MM.1S (cell line): ENCODE measurements at regions not wholly inside any gene's neighbourhood (a gene's known extent, or its start where the extent isn't known, plus 50 kb on each side); places are given as distances from the start of the nearest gene placed in this dataset.
"Not testable (repeated sequence)": the region's sequence is repeated elsewhere in the genome, so short reads cannot be mapped to it uniquely, and the experiment has no call there.

Experiments
- DNase-seq: peaks from one replicate; pipeline ENCODE4 v3.0.0-alpha.2; 2015
- H2AFZ ChIP-seq: fragments of 300-600 bp; sonication (generic); 2 replicates; pipeline ENCODE4 v1.6.0; 2016; ENCODE audit warnings: antibody characterized with exemption, low read length
- H3F3A ChIP-seq: fragments of 300-600 bp; sonication (generic); 2 replicates; pipeline ENCODE4 v1.6.1; 2016; ENCODE audit warnings: mild to moderate bottlenecking, antibody characterized with exemption, low read length, moderate library complexity, mixed read lengths; ENCODE audit not compliant: insufficient read depth
- H3K27ac ChIP-seq: fragments of 300-600 bp; sonication (generic); 2 replicates; pipeline ENCODE4 v1.5.1; 2016; ENCODE audit warnings: mild to moderate bottlenecking, low read length
- H3K27me3 ChIP-seq: fragments of 300-600 bp; sonication (generic); replicated peaks from 2 replicates; pipeline ENCODE4 v1.6.0; 2016; ENCODE audit warnings: low read length; ENCODE audit not compliant: insufficient read depth
- H3K36me3 ChIP-seq: fragments of 300-600 bp; sonication (generic); replicated peaks from 2 replicates; pipeline ENCODE4 v1.6.1; 2016; ENCODE audit warnings: mild to moderate bottlenecking, low read length, mixed read lengths; ENCODE audit not compliant: insufficient read depth
- H3K4me1 ChIP-seq: fragments of 300-600 bp; sonication (generic); 2 replicates; pipeline ENCODE4 v1.6.1; 2016; ENCODE audit warnings: low read length, mixed read lengths
- H3K4me2 ChIP-seq: fragments of 300-600 bp; sonication (generic); 2 replicates; pipeline ENCODE4 v1.6.0; 2016; ENCODE audit warnings: low read depth, low read length
- H3K4me3 ChIP-seq: fragments of 300-600 bp; sonication (generic); 2 replicates; pipeline ENCODE4 v1.5.1; 2016; ENCODE audit warnings: low read length, mixed read lengths
- H3K79me2 ChIP-seq: fragments of 300-600 bp; sonication (generic); 2 replicates; pipeline ENCODE4 v1.6.1; 2016; ENCODE audit warnings: mixed run types, low read length, mixed read lengths
- H3K9ac ChIP-seq: fragments of 300-600 bp; sonication (generic); 2 replicates; pipeline ENCODE4 v1.6.1; 2016; ENCODE audit warnings: low read length, mixed read lengths
- H3K9me2 ChIP-seq: fragments of 300-600 bp; sonication (generic); replicated peaks from 2 replicates; pipeline ENCODE4 v1.6.1; 2016; ENCODE audit warnings: mild to moderate bottlenecking, low read length, mixed read lengths; ENCODE audit not compliant: insufficient read depth
- H3K9me3 ChIP-seq: fragments of 300-600 bp; sonication (generic); replicated peaks from 2 replicates; pipeline ENCODE4 v1.6.1; 2016; ENCODE audit warnings: mild to moderate bottlenecking, low read length, mixed read lengths; ENCODE audit not compliant: insufficient read depth
- H4K20me1 ChIP-seq: fragments of 300-600 bp; sonication (generic); 2 replicates; pipeline ENCODE4 v1.6.1; 2016; ENCODE audit warnings: mild to moderate bottlenecking, low read length, moderate library complexity, mixed read lengths; ENCODE audit not compliant: insufficient read depth
- CTCF ChIP-seq: fragments of 300-600 bp; sonication (generic); IDR thresholded peaks from 2 replicates; pipeline ENCODE4 v1.5.1; 2016; ENCODE audit warnings: antibody characterized with exemption, low read length, mixed read lengths
- EZH2 ChIP-seq: fragments of 300-600 bp; sonication (generic); optimal IDR thresholded peaks from 2 replicates; pipeline ENCODE3; 2017; ENCODE audit warnings: low read depth, mild to moderate bottlenecking, antibody characterized with exemption, low read length, mixed read lengths
- EZH2phosphoT487 ChIP-seq: fragments of 300-600 bp; sonication (generic); IDR thresholded peaks from 2 replicates; pipeline ENCODE4 v1.6.1; 2018; ENCODE audit warnings: antibody characterized with exemption, low read length

- Histone ChIP-seq H4K20me1 (no peaks in the 10 kb centered on the region), H3K9ac (no peak overlapping the region), H3K79me2 (no peaks in the 10 kb centered on the region), H2AFZ (no peak overlapping the region), H3K36me3 (no peaks in the 10 kb centered on the region), H3K9me2 (no peaks in the 10 kb centered on the region), H3K4me2 (no peak overlapping the region), H3K9me3 (no peaks in the 10 kb centered on the region), H3K27ac (no peak overlapping the region), H3F3A (no peaks in the 10 kb centered on the region), H3K4me3 (no peak overlapping the region), H3K4me1 (no peaks in the 10 kb centered on the region), H3K27me3 (peaks cover 5% of the 10 kb centered on the region)
- DNase-seq, result no peak
- TF ChIP-seq EZH2 (no peak), EZH2phosphoT487 (no peak), CTCF (no peak)
Observed at GRCh38 chr1:228653748-228654147, 81.5 kb upstream of the RHOU start.

GRCh38 chr1:228655796-228656394 lies 79.4 kb upstream of the RHOU start:
- H3K4me3 ChIP-seq, result no peak overlapping the region
- no peak overlapping the region for H3K9ac ChIP-seq
- TF ChIP-seq EZH2 (no peak), EZH2phosphoT487 (no peak), CTCF (no peak)
- no peaks in the 10 kb centered on the region for H3K27me3 ChIP-seq
- no peak overlapping the region for H3K4me2 ChIP-seq
- no peaks in the 10 kb centered on the region for H3K4me1 ChIP-seq
- no peaks in the 10 kb centered on the region for H3K79me2 ChIP-seq
- H3F3A ChIP-seq, result no peaks in the 10 kb centered on the region
- no peak for DNase-seq
- H4K20me1 ChIP-seq, result no peaks in the 10 kb centered on the region
- H3K9me2 ChIP-seq, result no peaks in the 10 kb centered on the region
- no peak overlapping the region for H3K27ac ChIP-seq
- H3K36me3 ChIP-seq, result no peaks in the 10 kb centered on the region
- H3K9me3 ChIP-seq, result no peaks in the 10 kb centered on the region
- no peak overlapping the region for H2AFZ ChIP-seq

GRCh38 chr1:228662007-228662689 lies 73.1 kb upstream of the RHOU start:
- not testable (repeated sequence) for H3K79me2 ChIP-seq, H3K4me3 ChIP-seq, H3K36me3 ChIP-seq, H3K9ac ChIP-seq, H3K9me3 ChIP-seq, H3K4me1 ChIP-seq, H4K20me1 ChIP-seq, H3K9me2 ChIP-seq, H3F3A ChIP-seq, H3K27ac ChIP-seq, H3K27me3 ChIP-seq, H3K4me2 ChIP-seq, DNase-seq, H2AFZ ChIP-seq

- no peaks in the 10 kb centered on the region for H3K9me2 ChIP-seq
- no peaks in the 10 kb centered on the region for H3K4me1 ChIP-seq
- H3K27me3 ChIP-seq, result no peaks in the 10 kb centered on the region
- H3K9me3 ChIP-seq, result no peaks in the 10 kb centered on the region
- peak overlapping the region; percentile 42; the same call in 1 of the 2 replicates for H3K4me2 ChIP-seq
- no peaks in the 10 kb centered on the region for H3K79me2 ChIP-seq
- H3F3A ChIP-seq, result no peaks in the 10 kb centered on the region
- no peaks in the 10 kb centered on the region for H4K20me1 ChIP-seq
- peak; percentile 81 for DNase-seq
- H3K36me3 ChIP-seq, result no peaks in the 10 kb centered on the region
- TF ChIP-seq EZH2 (no peak), EZH2phosphoT487 (no peak), CTCF (peak; percentile 81)
- H3K4me3 ChIP-seq, result peak overlapping the region; percentile 8; the same call in 1 of the 2 replicates
- H2AFZ ChIP-seq, result no peak overlapping the region
- H3K27ac ChIP-seq, result no peak overlapping the region
- H3K9ac ChIP-seq, result no peak overlapping the region
Observed at GRCh38 chr1:228664399-228664914, 70.8 kb upstream of the RHOU start.
